B cell (primary cell): ENCODE measurements at regions not wholly inside any gene's neighbourhood (a gene's known extent, or its start where the extent isn't known, plus 50 kb on each side); places are given as distances from the start of the nearest gene placed in this dataset.

ENCODE experiments used
- EZH2 ChIP-seq: IDR thresholded peaks from 2 replicates; pipeline ENCODE4 v1.6.1; 2012; ENCODE audit warnings: borderline replicate concordance, low read depth, mild to moderate bottlenecking, moderate library complexity, low read length; ENCODE audit not compliant: insufficient read depth, poor library complexity, severe bottlenecking
- TF ChIP-seq, protein P1 (sequence below): fragments of 200-600 bp; IDR thresholded peaks from one replicate; pipeline ENCODE4 v1.8.0; 2022; ENCODE audit warnings: antibody characterized with exemption, mild to moderate bottlenecking

DNA sequence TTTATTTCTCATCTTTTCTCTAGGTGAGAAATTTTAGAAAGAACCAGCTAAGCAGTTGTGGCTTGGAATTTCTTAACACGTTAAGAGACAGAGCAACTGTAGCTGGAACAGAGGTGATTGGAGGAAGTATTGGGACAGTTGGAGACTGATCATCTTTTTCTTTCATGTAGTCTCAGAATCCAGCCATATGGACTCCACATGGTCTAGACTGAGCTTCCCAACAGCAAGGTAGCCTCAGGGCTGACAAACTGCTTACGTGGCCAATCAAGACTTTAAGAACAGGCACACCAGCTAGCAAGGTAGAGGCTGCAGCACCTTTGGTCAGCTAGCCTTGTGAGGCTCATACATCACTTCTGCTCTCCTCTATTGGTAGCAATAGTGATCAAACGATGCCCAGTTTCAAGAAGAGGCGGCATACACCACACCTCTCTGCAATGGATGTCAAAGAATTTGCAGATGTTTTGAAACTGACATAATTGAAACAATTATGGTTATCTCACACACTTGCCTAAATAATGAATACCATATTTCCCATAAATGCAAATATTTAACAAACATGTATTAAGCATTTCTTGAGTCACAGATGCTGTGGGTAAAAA lies 590.5 kb upstream of the SLC35B3 start:
- TF ChIP-seq, protein P1, sequence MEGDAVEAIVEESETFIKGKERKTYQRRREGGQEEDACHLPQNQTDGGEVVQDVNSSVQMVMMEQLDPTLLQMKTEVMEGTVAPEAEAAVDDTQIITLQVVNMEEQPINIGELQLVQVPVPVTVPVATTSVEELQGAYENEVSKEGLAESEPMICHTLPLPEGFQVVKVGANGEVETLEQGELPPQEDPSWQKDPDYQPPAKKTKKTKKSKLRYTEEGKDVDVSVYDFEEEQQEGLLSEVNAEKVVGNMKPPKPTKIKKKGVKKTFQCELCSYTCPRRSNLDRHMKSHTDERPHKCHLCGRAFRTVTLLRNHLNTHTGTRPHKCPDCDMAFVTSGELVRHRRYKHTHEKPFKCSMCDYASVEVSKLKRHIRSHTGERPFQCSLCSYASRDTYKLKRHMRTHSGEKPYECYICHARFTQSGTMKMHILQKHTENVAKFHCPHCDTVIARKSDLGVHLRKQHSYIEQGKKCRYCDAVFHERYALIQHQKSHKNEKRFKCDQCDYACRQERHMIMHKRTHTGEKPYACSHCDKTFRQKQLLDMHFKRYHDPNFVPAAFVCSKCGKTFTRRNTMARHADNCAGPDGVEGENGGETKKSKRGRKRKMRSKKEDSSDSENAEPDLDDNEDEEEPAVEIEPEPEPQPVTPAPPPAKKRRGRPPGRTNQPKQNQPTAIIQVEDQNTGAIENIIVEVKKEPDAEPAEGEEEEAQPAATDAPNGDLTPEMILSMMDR: no peak
- TF ChIP-seq EZH2: no peak
